Posterior cingulate gyrus (tissue), 11 donors: ENCODE measurements at regions not wholly inside any gene's neighbourhood (a gene's known extent, or its start where the extent isn't known, plus 50 kb on each side); places are given as distances from the start of the nearest gene placed in this dataset.

Experiments
- DNase-seq, 10 donors: peaks; one replicate each; pipeline versions ENCODE4 v3.0.0 to v3.0.0-alpha.2; 2020 to 2021; ENCODE audit warnings: mixed read lengths in 3 of 10
- intact Hi-C: fragments of 100-400 bp; cut with DNase I; formaldehyde crosslinking; loops from one replicate; pipeline ENCODE4 v1.15.1; 2023

DNA sequence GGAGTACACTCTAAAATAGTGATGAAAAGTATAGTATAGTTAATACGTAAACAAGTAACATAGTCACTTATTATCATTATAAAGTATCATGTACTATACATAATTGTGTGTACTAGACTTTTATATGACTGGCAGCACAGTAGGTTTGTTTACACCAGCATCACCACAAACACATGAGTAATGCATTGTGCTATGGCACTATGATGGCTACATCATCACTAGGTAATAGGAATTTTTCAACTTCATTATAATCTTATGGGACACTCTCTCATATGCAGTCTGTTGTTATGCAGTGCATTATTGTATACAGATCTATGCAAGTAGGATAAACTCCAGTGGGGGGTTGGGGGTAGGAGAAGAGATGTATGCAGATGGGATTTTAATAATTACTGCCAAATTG lies 52.7 kb upstream of the ELL2 start:
- intact Hi-C loops = no loop called here
- DNase-seq = no peak

- intact Hi-C loops = no loop called here
- DNase-seq = no peak
Measured at GRCh38 chr5:96013254-96013653, 51.6 kb upstream of the ELL2 start.

GRCh38 chr5:96012399-96012798 lies 50.7 kb upstream of the ELL2 start:
- no peak for DNase-seq
- intact Hi-C loops = no loop called here
